B cell (primary cell): ENCODE measurements at regions not wholly inside any gene's neighbourhood (a gene's known extent, or its start where the extent isn't known, plus 50 kb on each side); places are given as distances from the start of the nearest gene placed in this dataset.

ENCODE experiments used
- EZH2 ChIP-seq: IDR thresholded peaks from 2 replicates; pipeline ENCODE4 v1.6.1; 2012; ENCODE audit warnings: borderline replicate concordance, low read depth, mild to moderate bottlenecking, moderate library complexity, low read length; ENCODE audit not compliant: insufficient read depth, poor library complexity, severe bottlenecking
- TF ChIP-seq, protein P1 (sequence below): fragments of 200-600 bp; IDR thresholded peaks from one replicate; pipeline ENCODE4 v1.8.0; 2022; ENCODE audit warnings: antibody characterized with exemption, mild to moderate bottlenecking

DNA sequence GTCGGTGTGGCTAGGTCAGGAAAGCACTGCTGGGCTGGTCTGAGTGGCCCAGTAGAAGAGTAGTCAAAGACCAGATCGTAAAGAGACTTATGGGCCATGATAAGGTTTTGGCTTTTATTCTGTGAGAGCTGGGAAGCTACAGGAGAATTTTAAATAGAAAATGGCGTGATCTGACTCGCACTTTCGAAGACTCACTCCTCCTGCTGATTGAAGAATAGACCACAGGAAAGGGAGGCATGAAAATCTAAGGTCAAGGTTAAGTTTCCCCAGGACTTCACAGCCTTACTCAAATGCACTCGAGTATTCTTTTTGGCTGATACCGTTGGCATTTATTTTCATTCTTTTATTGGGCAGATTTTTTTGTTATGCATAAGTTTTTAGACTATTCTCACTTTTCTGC, 231.4 kb upstream of the ANKRD50 start:
- no peak for TF ChIP-seq EZH2
- TF ChIP-seq, protein P1, sequence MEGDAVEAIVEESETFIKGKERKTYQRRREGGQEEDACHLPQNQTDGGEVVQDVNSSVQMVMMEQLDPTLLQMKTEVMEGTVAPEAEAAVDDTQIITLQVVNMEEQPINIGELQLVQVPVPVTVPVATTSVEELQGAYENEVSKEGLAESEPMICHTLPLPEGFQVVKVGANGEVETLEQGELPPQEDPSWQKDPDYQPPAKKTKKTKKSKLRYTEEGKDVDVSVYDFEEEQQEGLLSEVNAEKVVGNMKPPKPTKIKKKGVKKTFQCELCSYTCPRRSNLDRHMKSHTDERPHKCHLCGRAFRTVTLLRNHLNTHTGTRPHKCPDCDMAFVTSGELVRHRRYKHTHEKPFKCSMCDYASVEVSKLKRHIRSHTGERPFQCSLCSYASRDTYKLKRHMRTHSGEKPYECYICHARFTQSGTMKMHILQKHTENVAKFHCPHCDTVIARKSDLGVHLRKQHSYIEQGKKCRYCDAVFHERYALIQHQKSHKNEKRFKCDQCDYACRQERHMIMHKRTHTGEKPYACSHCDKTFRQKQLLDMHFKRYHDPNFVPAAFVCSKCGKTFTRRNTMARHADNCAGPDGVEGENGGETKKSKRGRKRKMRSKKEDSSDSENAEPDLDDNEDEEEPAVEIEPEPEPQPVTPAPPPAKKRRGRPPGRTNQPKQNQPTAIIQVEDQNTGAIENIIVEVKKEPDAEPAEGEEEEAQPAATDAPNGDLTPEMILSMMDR: no peak
